ENCODE measurements at regions not wholly inside any gene's neighbourhood (a gene's known extent, or its start where the extent isn't known, plus 50 kb on each side); places are given as distances from the start of the nearest gene placed in this dataset.
"Not testable (repeated sequence)": the region's sequence is repeated elsewhere in the genome, so short reads cannot be mapped to it uniquely, and the experiment has no call there.

DNA sequence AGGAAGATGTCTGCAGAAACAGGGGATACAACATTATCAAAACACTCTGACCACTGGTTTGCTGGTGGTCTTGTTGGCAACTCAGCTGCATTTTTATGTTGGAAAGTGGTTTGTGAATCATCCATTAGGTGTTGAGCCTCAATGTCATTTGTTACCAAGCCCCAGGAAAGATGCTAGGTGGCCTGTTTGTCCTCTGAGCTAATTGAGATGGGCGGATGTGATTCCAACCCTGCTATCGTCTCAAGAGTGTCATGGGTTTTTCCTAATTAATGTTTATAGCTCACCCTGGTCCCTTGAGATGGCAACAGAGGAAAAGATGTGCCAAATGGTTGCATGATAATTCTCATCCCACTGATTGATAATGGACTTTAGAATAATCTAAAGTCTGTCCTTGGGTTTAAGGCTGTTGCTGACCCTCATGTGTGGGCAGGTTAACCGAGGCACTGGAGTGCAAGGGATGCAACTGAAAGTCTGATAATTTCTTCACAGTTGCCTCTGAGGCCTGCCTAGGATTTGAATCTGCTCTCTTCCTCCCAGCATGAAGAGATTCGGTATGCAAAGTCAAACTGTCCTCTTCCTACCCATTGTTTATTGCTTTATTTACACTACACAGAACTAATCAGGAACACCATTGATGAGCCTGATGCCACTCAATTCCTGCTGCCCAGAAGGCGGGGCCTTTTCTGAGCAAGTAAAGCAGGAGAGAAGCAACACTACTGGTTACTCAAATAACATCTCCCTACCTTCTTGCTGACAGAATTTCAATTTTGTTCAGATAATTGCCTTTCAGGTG, 166.2 kb upstream of the TBC1D5 start:
- DNase-seq (ENCODE audit: missing footprints): no peak
- no peak for ATAC-seq
- intact Hi-C loops (cut with DNase I): no loop called here

DNA sequence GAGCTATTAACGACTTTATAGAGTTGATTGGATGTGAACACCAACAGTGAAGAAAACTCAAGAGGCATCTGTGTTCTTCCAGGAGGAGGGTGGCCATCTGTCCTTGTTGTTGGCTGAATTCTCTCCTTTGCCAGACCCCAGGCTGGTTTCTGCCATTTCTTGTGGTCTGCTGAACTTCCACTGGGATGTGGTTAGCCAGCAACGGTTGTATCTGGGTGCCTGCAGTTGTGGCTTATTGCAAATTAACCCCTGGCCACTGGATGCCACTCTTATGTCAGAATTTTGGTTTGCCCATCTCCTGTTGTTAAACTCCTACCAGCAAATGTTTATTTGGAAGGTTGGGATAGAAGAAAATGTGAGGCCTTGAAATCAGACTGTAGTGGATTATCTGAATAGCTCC, 163.6 kb upstream of the TBC1D5 start:
- ATAC-seq: no peak
- intact Hi-C loops (cut with DNase I): no loop called here

DNA sequence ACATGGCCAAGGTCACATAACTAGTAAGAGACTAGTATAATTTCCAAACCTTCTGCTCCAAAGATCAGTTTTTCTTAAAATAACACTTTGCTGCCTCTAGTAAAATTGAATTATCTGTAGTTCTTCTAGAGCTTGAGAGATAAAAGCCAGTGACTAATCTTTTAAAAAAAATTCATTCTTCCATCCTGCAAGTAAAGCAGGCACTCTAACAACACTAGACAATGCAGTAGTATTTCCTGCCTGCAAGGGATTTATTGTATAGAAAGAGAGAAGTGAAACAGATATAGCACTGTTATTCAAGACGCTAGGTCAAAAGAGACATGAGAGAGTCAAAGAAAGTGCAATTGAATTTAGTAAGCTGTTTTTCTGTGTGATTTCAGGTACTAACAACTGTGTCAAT, 159.5 kb upstream of the TBC1D5 start:
- ATAC-seq: no peak
- intact Hi-C loops (cut with DNase I): no loop called here

More for the DNA sequence above, 163.6 kb upstream of the TBC1D5 start:
- no peak for DNase-seq (ENCODE audit: missing footprints)

DNA sequence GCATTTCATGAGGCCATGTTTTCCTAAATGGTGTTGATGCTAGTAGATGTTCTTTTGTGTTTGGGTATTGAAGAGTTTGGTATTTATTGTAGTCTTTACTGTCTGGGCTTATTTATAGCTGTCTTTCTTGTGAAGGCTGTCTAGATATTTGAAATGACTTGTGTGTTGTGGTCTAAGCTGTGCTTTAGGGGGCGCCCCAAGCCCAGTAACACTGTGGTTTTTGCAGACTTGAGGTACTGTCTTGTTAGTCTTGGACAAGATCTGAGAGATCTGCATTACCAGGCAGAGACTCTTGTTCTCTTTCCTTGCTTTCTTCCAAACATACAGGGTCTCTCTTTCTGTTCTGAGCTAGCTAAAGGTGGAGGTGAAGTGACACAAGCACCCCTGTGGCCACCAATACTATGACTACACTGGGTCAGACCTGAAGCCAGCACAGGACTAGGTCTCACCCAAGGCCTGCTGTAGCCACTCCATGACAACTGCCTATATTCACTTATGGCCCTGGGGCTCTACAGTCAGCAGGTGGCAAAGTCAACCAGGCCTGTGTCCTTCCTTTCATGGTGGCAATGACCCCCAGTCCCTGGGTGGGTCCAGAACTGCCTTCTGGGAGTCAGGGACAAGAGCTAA, 152.1 kb upstream of the TBC1D5 start:
- ATAC-seq: no peak
- intact Hi-C loops (cut with DNase I): no loop called here
- no peak for DNase-seq (ENCODE audit: missing footprints)

More for the DNA sequence above, 159.5 kb upstream of the TBC1D5 start:
- no peak for DNase-seq (ENCODE audit: missing footprints)

DNA sequence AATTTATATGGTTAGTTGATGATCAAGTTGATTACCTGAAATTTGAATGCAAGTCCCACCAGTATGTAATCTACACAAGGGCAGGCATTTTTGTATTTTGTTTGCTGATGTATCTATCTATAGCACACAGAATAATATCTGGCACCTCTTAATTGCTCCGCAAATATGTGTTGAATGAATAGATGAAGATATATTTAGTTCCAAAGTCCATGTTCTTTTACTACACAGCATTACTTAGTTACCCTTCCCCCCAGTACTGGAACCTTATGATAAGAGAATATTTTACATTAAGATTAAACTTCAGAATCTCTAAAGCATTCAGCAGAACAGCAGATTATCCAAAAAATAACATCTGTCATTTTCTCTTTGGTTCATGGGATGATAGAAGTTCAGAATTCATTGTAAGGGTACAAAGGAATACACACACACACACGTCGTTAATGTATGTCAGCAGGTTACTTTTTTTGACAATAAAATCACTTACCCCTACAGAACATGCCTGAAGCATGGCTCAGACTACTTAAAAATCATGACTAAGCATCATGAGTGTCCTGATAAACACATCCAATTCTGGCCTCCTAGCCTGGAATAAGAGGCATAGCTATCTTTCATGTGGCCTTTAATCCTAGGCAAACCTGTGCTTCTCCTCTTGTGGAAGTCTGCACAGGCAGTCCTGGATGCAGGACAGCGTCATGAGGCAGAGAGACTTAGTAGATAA, 148.9 kb upstream of the TBC1D5 start:
- DNase-seq (ENCODE audit: missing footprints) (no peak), ATAC-seq (no peak)
- intact Hi-C loops (cut with DNase I): no loop called here

DNA sequence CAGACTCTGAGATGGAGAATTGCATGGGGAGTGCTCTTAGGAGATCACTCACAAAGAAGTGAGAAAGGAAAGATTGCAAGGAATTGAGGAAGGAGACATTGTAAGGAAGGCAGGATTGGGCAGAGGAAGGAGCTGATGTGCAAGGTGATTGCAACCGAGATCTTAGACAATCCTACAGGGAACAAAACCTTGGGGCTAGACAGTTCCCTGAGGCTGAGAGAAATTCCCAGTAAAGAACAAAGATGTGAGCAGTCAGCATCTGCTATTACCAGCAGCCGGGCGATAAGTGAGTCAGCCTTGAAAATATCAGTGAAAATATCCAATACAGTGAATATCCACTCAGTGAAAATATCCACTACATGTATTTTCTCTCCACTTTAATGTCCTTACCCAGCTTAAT, 143.6 kb upstream of the TBC1D5 start:
- DNase-seq (ENCODE audit: missing footprints) (no peak), ATAC-seq (no peak)
- intact Hi-C loops (cut with DNase I): no loop called here

DNA sequence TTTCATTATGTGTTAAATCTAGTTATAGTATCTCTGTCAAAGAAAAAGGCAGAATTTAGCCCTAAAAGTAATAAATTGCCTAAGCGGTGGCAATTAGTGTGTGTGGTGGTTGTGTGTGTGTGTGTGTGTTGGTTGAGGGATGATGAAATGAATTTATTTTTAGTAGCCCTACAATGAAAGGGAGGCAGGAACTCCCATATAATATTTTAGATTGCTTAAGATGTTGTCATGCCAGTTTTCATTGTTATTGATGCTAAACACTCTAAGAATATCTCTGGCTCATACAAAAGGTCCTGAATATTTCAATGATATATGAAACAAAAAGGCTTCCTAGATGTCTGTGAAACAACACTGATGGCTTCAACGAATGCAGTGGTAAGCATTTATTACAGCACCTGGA, 140.6 kb upstream of the TBC1D5 start:
- intact Hi-C loops (cut with DNase I): no loop called here
- ATAC-seq (no peak), DNase-seq (ENCODE audit: missing footprints) (no peak)

DNA sequence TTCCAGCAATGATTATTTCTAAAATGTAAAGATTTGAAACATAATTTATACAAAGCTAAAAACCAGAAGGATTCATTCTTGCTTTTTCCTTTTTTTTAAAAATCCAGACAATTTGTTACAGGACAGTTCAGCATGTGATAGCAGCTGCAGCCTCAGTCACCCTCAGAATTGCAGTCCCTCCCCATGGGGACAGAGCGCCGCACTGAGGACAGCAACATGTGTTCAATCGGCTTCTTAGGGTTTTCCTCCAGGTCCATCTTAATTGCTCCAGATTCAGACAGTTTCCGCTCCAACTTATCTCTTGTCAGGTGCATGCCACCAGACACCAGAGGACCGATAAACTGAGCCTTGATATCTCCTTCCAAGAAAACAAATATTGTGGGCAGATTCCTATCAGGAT, 134.9 kb upstream of the TBC1D5 start:
- no peak for DNase-seq (ENCODE audit: missing footprints)
- no peak for ATAC-seq
- intact Hi-C loops (cut with DNase I): no loop called here

DNA sequence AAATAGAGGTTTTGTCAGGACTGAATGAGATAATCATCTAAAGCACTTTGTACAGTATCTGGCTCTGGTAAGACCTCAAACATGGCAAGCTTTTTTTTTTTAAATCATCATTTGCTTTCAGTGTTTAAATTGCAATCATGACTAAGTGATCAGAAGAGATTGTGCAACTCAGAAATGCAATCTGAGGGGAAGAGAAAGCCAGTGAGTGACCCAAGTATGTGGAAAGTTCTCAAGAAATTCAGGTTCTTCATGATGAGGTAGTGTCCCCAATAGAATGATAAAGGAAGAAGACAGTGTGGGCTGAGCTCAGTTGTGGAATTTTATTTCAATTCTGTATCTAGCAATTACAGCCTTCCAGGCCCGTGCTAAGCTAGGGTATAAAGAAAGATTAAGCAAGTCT, 132.2 kb upstream of the TBC1D5 start:
- DNase-seq (ENCODE audit: missing footprints): no peak
- intact Hi-C loops (cut with DNase I): no loop called here
- no peak for ATAC-seq

DNA sequence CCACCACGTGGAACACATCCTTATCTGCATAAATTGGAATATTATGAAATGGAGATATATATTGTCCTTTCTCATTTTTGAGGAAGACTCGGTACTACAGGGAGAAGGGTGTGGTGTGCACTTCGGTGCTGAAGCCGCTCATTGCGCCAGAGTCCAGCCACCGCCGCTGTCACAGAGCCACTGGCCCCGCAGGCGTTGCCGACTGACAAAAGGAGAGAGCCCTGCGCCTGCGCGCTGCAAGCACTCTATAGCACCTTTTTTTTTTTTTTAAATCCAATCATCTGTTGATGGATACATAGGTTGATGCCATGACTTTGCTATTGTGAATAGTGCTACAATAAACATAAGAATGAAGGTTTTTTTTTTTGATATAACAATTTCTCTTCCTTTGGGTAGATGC, 130.0 kb upstream of the TBC1D5 start:
- no peak for ATAC-seq
- intact Hi-C loops (cut with DNase I): no loop called here
- DNase-seq (ENCODE audit: missing footprints): no peak

DNA sequence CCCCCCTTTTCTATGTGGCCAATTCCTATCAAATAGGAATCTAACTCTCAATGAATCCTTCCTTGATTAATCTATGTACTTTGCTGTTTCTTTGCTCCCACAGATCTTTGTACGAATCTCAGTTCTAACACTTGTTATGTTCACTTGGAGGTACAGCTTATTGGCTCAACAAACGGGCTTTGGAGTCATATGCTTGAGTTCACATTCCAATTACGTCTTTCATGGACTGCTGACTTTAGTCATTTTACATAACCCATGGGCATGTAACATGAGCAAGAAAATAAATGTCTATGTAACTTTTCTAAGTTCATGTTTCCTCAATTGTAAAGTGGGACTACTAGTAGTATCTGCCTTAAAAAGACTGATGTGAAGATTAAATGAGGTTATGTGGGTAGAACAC, 123.2 kb upstream of the TBC1D5 start:
- no peak for ATAC-seq
- intact Hi-C loops (cut with DNase I): no loop called here

DNA sequence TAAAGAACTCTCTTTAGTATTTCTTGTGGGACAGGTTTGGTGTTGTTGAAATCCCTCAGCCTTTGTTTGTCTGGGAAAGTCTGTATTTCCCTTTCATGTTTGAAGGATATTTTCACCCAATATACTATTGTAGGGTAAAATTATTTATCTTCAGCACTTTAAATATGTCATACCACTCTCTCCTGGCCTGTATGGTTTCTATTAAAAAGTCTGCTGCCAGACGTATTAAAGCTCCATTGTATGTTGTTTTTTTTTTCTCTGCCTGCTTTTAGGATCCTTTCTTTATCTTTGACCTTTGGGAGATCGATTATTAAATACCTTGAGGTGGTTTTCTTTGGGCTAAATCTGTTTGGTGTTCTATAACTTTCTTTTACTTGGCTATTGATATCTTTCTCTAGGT, 119.0 kb upstream of the TBC1D5 start:
- DNase-seq (ENCODE audit: missing footprints) (no peak), ATAC-seq (no peak)
- intact Hi-C loops (cut with DNase I): no loop called here

More for the DNA sequence above, 123.2 kb upstream of the TBC1D5 start:
- DNase-seq (ENCODE audit: missing footprints): no peak

DNA sequence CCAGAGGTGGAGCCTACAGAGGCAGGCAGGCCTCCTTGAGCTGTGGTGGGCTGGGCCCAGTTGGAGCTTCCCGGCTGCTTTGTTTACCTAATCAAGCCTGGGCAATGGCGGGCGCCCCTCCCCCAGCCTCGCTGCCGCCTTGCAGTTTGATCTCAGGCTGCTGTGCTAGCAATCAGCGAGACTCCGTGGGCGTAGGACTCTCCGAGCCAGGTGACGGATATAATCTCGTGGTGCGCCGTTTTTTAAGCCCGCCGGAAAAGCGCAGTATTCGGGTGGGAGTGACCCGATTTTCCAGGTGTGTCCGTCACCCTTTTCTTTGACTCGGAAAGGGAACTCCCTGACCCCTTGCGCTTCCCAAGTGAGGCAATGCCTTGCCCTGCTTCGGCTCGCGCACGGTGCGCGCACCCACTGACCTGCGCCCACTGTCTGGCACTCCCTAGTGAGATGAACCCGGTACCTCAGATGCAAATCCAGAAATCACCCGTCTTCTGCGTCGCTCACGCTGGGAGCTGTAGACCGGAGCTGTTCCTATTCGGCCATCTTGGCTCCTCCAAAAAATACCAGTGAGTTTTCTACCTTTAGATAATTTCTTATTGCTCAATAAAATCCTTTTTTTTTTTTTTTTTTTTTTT, 118.5 kb upstream of the TBC1D5 start:
- intact Hi-C loops (cut with DNase I); DNase-seq (ENCODE audit: missing footprints); ATAC-seq: not testable (repeated sequence)

DNA sequence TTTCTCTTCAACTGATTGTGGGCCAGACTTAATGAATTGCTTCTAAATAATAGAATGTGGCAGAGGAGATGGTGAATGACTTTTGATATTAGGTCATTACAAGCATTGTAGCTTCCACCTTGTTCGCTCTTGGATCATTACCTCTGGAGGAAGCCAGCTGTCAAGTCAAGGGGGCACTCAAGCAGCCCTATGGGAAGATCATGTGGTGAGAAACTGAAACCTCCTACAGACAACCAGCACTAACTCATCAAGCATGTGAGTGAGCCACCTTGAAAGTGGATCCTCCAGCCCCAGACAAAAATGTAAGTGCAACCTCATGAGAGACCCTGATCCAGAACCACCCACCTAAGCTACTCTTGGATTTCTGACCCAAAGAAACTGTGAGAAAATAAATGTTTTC, 109.8 kb upstream of the TBC1D5 start:
- intact Hi-C loops (cut with DNase I): no loop called here
- no peak for DNase-seq (ENCODE audit: missing footprints)

DNA sequence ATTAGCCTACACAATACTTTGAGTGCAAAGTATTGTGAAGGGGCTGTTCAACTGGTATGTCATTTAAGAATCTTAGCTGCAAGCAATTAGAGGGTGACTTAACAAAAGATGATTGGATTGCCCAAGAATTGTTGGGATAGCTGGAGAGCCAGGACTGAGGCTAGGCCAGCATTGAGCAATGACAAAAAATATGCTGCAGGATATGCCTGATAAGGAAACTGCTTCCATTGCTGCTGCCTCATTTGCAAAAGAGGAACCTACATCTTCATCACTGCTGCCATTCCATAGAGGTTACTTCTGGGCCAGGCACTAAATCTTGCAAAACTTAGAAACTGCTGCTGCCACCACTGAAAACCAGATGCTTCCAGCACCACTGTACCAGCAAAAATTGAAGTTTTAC, 108.0 kb upstream of the TBC1D5 start:
- intact Hi-C loops (cut with DNase I): no loop called here
- ATAC-seq (no peak), DNase-seq (ENCODE audit: missing footprints) (no peak)

More for the DNA sequence above, 109.8 kb upstream of the TBC1D5 start:
- no peak for ATAC-seq

DNA sequence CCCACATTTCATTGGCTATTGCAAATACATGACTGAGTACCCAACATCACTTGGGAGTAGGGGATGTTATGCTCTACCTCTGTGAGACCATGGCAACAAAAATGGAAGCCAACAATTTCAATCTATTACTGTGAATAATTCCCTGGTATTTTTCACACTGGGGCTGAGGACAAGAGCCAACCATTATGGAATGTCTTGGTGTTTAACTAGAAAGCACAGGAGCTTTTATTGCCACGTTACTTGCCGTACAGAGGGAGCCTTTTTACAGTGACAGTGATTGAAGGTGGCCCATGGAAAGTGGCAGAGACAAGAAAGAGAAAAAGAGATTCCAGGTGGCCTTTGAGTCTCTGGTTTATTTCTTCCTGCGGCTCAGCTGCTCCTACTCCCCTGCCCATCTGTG, 105.7 kb upstream of the TBC1D5 start:
- intact Hi-C loops (cut with DNase I): no loop called here
- ATAC-seq (no peak), DNase-seq (ENCODE audit: missing footprints) (no peak)

DNA sequence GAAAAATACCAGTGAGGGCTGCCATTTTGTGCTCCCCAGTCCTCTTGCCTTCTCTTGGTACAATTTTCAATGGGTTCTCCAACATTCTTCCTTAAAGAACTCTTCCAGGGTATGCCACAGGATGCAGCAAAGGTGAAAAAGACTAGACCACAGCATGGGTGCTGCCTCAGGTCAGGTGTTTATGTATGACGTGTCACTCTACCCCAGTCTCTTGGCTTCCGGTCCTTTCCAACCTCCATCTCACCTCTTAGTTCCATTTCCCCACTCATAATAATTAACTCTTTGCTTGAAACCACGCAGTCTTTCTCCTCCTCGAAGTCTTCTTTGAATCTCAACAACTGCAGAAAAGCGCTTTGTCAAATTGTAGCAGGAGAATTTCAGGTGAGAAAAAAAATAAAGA, 104.7 kb upstream of the TBC1D5 start:
- ATAC-seq (no peak), DNase-seq (ENCODE audit: missing footprints) (no peak)
- intact Hi-C loops (cut with DNase I): no loop called here

DNA sequence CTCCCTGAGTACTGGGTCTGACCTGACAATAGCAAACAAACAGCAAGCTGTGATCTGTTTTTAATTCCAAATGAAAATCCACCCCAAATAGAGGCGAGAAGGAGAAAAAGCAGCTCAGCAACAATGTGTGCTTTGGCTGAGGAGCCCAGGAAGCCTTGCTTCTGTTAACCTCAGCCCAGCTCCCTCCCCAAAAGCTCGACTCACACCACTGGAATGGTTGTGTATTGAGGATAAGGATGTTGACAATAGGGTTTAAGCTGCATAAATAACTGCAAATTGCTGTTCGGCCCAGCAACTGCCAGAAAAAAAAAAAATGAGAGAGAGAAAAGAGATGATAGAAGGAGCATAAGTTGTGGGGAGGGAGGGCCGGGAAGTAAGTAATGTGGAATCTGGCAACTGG, 104.0 kb upstream of the TBC1D5 start:
- intact Hi-C loops (cut with DNase I): no loop called here

DNA sequence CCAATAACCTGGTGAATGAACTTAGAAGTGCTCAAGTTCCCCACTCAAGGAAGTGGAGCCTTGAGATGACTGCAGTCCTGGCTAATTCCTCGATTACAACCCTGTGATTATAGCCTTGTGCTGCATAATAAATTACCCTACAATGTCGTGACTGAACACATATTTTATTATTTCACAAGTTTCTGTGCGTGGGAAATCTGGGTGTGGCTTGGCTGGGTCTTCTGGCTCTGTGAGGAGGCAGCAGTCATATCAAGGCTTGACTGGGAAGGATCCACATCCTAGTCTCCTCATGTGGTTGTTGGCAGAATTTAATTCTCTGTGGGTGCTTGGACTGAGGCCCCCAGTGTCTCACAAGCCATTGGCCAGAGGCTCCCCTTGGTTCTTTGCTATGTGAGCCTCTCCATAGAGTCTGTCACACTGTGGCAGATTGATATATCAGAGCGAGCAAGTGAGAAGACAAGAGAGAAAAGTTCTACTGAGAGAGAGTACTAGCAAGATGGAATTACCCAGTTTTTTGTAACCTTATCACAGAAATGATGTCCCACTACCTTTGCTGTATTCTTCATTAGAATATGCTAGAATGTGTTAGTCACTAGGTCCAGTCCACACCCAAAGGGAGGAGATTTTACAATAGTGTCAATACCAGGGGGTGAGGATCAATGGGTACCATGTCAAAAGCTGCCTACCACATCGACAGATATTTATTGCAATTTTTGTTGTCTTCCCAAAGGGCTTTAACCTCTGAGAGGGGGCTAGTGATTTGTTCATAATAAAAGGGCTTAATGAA, 102.8 kb upstream of the TBC1D5 start:
- DNase-seq (ENCODE audit: missing footprints) (no peak), ATAC-seq (no peak)
- intact Hi-C loops (cut with DNase I): no loop called here

More for the DNA sequence above, 104.0 kb upstream of the TBC1D5 start:
- DNase-seq (ENCODE audit: missing footprints) (no peak), ATAC-seq (no peak)
